Retinal pigment epithelial cell (primary cell): ENCODE measurements at regions not wholly inside any gene's neighbourhood (a gene's known extent, or its start where the extent isn't known, plus 50 kb on each side); places are given as distances from the start of the nearest gene placed in this dataset.
A peak's percentile ranks its signal among the peaks of the same experiment; 100 is the strongest.

Source experiments
- DNase-seq: peaks from one replicate; pipeline ENCODE4 v3.0.0-alpha.2; 2010; ENCODE audit warnings: low read depth
- H3K4me3 ChIP-seq: 2 replicates; pipeline ENCODE4 v1.5.1; 2011; ENCODE audit warnings: mild to moderate bottlenecking, low read length, control low read depth, moderate library complexity
- TF ChIP-seq, protein P1 (sequence below): conservative IDR thresholded peaks from 2 replicates; pipeline ENCODE4 v1.5.1; 2011; ENCODE audit warnings: low read depth, low read length, control low read depth, inconsistent platforms

DNA sequence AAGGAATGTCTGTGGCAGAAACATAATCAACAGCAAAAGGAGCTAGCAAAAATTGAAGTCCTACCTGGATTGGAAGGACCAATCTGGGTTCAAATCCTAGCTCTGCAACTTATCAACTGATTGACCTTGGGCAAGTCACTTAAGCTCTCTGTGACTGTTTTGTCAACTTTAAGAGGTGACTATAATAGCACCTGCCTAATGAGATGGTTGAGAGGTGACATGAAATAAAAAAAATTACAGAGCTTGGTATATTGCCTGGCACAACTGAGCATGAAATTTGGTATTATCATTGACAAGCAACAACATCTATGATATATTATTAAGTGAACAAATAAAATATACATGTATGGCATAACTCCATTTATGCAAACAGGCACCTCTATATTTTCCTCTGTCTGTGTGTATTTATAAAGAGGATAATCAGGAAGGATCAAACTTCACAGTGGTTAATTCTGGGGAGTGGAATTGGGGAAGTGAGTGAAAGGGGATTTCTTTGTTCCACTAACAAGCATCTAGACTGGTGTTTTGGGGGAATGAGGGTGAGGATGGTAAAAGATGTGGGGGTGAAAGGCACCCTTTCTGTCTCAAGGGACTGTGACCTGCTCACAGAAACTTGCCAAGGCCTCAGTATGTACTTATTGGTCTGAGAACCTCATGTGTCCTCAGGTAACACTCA is 132.8 kb upstream of the SERTAD2 start:
- no peak overlapping the region for H3K4me3 ChIP-seq
- TF ChIP-seq, protein P1, sequence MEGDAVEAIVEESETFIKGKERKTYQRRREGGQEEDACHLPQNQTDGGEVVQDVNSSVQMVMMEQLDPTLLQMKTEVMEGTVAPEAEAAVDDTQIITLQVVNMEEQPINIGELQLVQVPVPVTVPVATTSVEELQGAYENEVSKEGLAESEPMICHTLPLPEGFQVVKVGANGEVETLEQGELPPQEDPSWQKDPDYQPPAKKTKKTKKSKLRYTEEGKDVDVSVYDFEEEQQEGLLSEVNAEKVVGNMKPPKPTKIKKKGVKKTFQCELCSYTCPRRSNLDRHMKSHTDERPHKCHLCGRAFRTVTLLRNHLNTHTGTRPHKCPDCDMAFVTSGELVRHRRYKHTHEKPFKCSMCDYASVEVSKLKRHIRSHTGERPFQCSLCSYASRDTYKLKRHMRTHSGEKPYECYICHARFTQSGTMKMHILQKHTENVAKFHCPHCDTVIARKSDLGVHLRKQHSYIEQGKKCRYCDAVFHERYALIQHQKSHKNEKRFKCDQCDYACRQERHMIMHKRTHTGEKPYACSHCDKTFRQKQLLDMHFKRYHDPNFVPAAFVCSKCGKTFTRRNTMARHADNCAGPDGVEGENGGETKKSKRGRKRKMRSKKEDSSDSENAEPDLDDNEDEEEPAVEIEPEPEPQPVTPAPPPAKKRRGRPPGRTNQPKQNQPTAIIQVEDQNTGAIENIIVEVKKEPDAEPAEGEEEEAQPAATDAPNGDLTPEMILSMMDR = no peak
- no peak for DNase-seq

DNA sequence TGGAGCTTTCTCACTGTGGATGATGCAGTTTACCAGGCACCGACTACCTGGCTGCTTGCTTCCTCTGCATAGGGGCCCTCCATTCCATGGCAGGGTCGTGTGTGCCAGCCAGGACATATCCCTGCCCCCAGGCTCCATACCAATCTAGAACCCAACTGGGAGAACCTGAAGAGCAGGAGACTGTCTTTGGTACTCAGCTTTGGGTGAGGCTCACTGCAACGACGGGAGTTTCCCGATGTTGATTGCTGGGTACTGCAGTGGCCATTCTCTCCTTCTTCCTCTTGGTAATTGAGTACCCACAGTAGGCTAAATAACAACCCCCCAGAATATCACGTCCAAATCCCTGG is 133.3 kb upstream of the SERTAD2 start:
- TF ChIP-seq, protein P1 = no peak
- DNase-seq = no peak
- no peak overlapping the region for H3K4me3 ChIP-seq

DNA sequence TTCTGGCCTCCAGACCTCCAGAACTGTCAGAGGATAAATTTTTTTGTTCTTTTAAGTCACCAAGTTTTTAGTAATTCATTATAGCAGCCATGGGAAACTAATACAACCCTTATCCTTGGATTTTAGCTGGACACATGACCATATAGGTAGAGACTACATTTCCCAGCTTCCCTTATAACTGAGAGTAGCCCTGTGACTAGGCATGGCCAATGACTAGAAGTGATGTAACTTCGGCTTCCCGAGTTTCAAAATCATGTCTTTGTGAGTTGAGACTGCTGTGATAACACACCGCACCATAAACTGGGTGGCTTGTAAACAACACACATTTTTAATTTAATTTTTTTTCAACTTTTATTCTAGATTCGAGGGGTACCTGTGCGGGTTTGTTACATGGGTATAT is 134.0 kb upstream of the SERTAD2 start:
- H3K4me3 ChIP-seq = no peak overlapping the region
- TF ChIP-seq, protein P1 = no peak
- DNase-seq = no peak

DNA sequence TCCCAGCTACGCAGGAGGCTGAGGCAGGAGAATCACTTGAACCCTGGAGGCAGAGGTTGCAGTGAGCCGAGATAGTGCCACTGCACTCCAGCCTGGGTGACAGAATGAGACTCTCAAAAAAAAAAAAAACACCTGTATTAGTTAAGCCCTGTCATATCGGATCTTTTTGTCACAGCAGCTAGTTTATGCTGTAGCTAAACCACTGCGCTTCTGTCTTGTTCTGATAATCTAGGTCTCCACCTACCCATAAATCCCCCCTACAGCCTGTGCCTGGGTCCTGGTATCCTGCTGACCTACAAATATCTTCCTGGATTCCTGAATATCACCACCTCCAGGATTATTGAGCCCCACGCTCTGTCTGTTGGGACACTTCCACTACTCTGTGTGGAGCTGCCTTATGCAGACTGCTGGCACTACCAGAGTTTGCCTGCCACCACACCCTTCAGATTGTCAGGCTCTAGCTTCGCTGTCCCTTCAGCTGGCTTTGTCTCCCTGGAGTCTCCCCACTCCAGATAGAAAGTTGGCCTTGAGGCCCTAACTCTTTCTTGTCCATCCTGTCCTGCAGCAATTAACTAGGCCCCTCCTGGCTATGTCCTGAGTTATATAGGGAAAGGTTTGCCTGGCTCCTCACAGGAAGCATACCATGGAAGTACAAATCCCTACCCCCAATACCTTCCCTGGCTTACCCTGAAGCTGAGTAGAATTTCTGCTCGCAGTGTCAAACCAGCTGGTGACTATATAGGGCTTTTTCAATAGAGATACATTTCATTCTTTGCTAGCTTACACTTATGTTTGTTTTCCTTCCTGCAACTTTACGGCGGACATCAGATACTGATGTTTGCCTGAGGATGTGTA is 136.0 kb upstream of the SERTAD2 start:
- H3K4me3 ChIP-seq = no peak overlapping the region
- TF ChIP-seq, protein P1 = no peak
- no peak for DNase-seq

- H3K4me3 ChIP-seq = no peak overlapping the region
- TF ChIP-seq, protein P1 = peak; percentile 39
- DNase-seq = no peak
Observed at GRCh38 chr2:64792300-64792699, 138.6 kb upstream of the SERTAD2 start.

GRCh38 chr2:64792995-64793639 is 139.4 kb upstream of the SERTAD2 start:
- DNase-seq = no peak
- H3K4me3 ChIP-seq = no peak overlapping the region
- TF ChIP-seq, protein P1 = no peak

DNA sequence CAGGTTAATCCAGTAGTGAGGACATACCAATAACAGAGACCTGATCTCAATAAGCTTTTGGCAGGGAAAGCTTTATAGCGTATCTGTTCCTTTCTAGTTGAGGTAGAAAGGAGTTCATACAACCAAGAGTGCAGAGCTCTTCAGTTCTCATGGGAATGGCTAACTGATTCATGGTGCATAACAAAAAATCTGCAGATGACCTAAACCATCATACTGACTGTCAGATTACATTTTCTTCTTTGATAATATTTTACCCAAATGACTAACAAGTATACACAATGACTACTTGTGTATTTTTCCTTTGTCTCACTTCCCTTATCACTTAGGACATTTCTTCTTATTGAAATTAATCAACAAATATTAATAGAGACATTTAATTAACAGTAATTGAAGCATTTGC is 140.0 kb upstream of the SERTAD2 start:
- H3K4me3 ChIP-seq = no peak overlapping the region
- TF ChIP-seq, protein P1 = no peak
- DNase-seq = no peak
